ENCODE measurements at regions not wholly inside any gene's neighbourhood (a gene's known extent, or its start where the extent isn't known, plus 50 kb on each side); places are given as distances from the start of the nearest gene placed in this dataset.
A peak's percentile ranks its signal among the peaks of the same experiment; 100 is the strongest.
"Not testable (repeated sequence)": the region's sequence is repeated elsewhere in the genome, so short reads cannot be mapped to it uniquely, and the experiment has no call there.

DNA sequence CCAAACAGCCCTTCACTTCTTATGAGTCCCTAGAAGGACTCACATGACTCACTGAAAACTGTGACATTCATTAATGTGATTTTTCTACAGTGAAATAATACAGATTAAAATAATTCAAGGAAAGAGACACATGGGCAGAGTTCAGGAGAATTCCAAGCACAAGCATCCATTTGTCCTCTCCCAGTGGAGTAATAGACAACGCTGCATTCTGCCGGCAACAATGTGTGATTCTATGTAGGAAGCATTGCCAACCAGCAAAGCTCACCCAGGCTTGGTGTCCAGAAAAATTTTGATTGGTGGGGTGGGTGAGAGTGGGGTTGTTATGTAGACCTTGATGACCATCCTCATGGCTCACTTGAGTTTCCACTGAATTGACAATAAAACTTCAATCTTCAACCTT is 123.9 kb downstream of the VPREB1 start:
- no peak for DNase-seq (ENCODE audit: low read depth)
- TF ChIP-seq, protein P1, sequence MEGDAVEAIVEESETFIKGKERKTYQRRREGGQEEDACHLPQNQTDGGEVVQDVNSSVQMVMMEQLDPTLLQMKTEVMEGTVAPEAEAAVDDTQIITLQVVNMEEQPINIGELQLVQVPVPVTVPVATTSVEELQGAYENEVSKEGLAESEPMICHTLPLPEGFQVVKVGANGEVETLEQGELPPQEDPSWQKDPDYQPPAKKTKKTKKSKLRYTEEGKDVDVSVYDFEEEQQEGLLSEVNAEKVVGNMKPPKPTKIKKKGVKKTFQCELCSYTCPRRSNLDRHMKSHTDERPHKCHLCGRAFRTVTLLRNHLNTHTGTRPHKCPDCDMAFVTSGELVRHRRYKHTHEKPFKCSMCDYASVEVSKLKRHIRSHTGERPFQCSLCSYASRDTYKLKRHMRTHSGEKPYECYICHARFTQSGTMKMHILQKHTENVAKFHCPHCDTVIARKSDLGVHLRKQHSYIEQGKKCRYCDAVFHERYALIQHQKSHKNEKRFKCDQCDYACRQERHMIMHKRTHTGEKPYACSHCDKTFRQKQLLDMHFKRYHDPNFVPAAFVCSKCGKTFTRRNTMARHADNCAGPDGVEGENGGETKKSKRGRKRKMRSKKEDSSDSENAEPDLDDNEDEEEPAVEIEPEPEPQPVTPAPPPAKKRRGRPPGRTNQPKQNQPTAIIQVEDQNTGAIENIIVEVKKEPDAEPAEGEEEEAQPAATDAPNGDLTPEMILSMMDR (conservative IDR thresholded peaks at IDR 0.05; ENCODE audit: low read depth, low read length): no peak
- no peak overlapping the region for H3K4me3 ChIP-seq (ENCODE audit: low read depth, low read length)

DNA sequence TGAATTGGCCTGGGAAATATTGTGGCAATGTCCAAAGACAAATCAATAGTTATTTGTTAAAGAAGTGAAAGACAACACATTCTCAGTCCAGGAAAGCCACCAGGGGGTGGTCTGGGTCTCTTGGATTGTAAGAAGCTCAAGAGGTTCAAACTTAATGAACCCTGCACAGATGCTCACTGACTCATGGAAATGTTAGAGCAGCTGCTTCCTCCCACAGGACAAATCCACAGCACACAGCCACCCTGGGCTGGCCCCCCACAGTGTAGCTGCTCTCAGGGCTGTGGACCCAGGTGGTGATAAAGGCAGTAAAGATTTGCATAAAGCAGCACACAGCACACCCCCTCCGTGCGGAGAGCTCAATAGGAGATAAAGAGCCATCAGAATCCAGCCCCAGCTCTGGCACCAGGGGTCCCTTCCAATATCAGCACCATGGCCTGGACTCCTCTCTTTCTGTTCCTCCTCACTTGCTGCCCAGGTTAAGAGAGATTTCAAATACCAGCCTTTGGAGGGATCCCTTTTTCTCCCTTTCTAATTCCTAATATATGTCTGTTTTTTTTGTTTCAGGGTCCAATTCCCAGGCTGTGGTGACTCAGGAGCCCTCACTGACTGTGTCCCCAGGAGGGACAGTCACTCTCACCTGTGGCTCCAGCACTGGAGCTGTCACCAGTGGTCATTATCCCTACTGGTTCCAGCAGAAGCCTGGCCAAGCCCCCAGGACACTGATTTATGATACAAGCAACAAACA is 124.8 kb downstream of the VPREB1 start:
- peak; percentile 52 for DNase-seq (ENCODE audit: low read depth)
- TF ChIP-seq, protein P1 (conservative IDR thresholded peaks at IDR 0.05; ENCODE audit: low read depth, low read length): peak; percentile 8
- H3K4me3 ChIP-seq (ENCODE audit: low read depth, low read length): not testable (repeated sequence)

DNA sequence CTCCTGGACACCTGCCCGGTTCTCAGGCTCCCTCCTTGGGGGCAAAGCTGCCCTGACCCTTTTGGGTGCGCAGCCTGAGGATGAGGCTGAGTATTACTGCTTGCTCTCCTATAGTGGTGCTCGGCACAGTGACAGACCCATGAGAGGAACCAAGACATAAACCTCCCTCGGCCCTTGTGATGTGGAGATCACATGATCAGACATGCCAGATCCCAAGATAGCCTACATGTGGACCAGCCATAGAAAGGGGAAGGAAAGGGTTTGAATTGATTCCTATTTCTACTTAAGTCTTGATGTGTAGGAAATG is 125.3 kb downstream of the VPREB1 start:
- no peak overlapping the region for H3K4me3 ChIP-seq (ENCODE audit: low read depth, low read length)
- TF ChIP-seq, protein P1 (conservative IDR thresholded peaks at IDR 0.05; ENCODE audit: low read depth, low read length): no peak
- no peak for DNase-seq (ENCODE audit: low read depth)

DNA sequence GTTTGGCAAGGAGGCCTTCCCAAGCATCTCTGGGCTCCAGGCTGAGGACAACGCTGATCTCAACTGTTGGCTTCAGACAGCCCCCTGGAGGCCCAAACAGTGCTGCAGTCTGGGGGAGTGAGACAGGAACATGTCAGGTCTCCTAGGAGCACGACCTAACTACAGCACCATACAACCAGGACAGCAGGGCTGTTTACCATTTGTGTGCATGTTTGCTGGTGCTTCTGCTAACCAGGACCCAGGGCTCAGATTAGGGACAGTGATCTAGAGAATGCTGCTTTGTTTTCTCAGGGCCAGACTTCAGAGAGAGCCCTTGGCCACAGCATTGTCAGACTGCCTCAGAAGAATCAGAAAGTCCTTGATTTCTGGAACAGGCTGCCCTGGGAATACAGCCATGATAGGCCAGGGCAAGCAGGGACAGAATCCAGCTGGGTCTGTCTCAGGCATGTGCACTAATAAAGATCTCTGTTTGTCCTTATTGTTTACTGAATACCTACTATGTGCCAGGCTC is 126.5 kb downstream of the VPREB1 start:
- TF ChIP-seq, protein P1 (conservative IDR thresholded peaks at IDR 0.05; ENCODE audit: low read depth, low read length): no peak
- no peak overlapping the region for H3K4me3 ChIP-seq (ENCODE audit: low read depth, low read length)
- no peak for DNase-seq (ENCODE audit: low read depth)

DNA sequence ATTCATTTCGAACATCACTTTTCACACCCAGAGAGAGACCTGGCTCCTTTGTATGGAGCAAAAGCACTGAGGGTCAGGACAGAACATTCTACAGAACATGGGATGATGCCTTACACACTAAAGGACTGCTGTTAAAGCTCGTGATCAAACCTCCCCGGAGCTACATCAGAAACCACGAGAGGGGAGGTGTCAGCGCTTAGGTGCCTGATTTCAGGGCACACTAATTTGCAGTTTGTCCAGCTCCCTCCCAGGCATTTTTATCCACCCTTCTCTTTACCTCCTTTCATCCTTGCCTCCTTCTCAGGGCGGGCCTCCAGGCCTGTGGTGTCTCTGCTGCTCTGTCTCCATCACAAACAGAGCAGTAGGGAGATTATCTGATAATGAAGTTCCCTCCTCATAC is 127.5 kb downstream of the VPREB1 start:
- TF ChIP-seq, protein P1 (conservative IDR thresholded peaks at IDR 0.05; ENCODE audit: low read depth, low read length): no peak
- H3K4me3 ChIP-seq (ENCODE audit: low read depth, low read length): no peak overlapping the region
- DNase-seq (ENCODE audit: low read depth): no peak

DNA sequence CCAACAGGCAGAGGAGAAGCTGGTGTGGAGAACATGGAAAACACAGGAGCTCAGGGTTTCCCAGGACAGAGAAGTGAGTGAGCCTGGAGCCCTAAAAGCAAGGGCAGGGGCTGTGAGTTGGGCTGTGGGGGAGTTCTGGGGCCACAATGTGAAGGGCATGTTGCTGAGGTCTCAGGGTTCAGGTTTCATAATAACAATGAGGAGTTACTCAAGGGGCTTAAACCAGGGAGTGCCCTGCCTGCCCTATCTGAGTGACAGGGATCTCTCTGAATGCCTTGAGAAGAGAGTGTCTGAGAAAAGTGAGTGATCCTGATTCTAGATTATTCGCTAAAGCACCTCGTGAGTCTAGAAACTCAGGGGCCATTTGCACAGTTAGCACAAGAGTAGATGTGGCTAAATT is 129.6 kb downstream of the VPREB1 start:
- TF ChIP-seq, protein P1 (conservative IDR thresholded peaks at IDR 0.05; ENCODE audit: low read depth, low read length): no peak
- H3K4me3 ChIP-seq (ENCODE audit: low read depth, low read length): no peak overlapping the region
- no peak for DNase-seq (ENCODE audit: low read depth)

DNA sequence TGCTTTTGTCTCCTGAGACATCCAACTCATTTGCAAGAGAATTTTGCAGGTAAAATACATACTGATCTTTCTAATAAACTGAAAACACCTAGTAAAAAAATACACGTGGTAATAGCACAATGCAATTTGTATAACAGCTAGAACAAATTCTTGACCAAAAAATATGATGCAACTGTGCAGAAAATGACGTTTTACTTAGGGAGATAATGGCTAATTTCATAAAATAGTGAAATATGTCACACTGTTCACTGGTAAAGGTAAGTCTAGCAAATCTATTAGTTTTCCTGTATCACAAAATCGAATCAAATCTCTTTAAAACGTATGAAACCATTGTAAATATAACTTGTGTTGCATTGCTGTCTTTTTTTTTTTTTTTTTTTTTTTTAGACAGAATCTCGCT is 130.0 kb downstream of the VPREB1 start:
- no peak for DNase-seq (ENCODE audit: low read depth)
- no peak overlapping the region for H3K4me3 ChIP-seq (ENCODE audit: low read depth, low read length)
- TF ChIP-seq, protein P1 (conservative IDR thresholded peaks at IDR 0.05; ENCODE audit: low read depth, low read length): no peak
